Liver (tissue), 8 donors: ENCODE measurements at regions not wholly inside any gene's neighbourhood (a gene's known extent, or its start where the extent isn't known, plus 50 kb on each side); places are given as distances from the start of the nearest gene placed in this dataset.

ENCODE experiments used
- DNase-seq: peaks from one replicate; pipeline ENCODE4 v3.0.0-alpha.2; 2017; ENCODE audit warnings: low spot score
- H3K27ac ChIP-seq, 2 donors: one replicate each; pipeline ENCODE4 v1.7.0; 2013; ENCODE audit warnings: inconsistent platforms in 2 of 2, low read length in 2 of 2, control low read depth in 1 of 2, low read depth in 1 of 2, mild to moderate bottlenecking in 1 of 2
- H3K27me3 ChIP-seq, 4 donors: one replicate each; pipeline versions ENCODE4 v1.6.1 to v1.7.0; 2013; ENCODE audit warnings: low read length in 3 of 4, inconsistent platforms in 1 of 4, mild to moderate bottlenecking in 1 of 4, moderate library complexity in 1 of 4; ENCODE audit not compliant: control insufficient read depth in 4 of 4, insufficient read depth in 4 of 4
- H3K36me3 ChIP-seq, 4 donors: one replicate each; pipeline versions ENCODE4 v1.6.1 to v1.7.0; 2013; ENCODE audit warnings: low read length in 3 of 4, mild to moderate bottlenecking in 3 of 4, low read depth in 1 of 4, moderate library complexity in 1 of 4; ENCODE audit not compliant: control insufficient read depth in 4 of 4, insufficient read depth in 3 of 4
- H3K4me1 ChIP-seq, 4 donors: one replicate each; pipeline versions ENCODE4 v1.6.1 to v1.7.0; 2013; ENCODE audit warnings: low read length in 3 of 4, mild to moderate bottlenecking in 3 of 4, moderate library complexity in 1 of 4; ENCODE audit not compliant: control insufficient read depth in 4 of 4, insufficient read depth in 4 of 4
- H3K4me3 ChIP-seq, 3 donors: one replicate each; pipeline versions ENCODE4 v1.6.1 to v1.7.0; 2013; ENCODE audit warnings: low read length in 3 of 3, control low read depth in 1 of 3, low read depth in 1 of 3, mild to moderate bottlenecking in 1 of 3
- H3K9ac ChIP-seq, 2 donors: one replicate each; pipeline ENCODE4 v1.7.0; 2013; ENCODE audit warnings: low read length in 2 of 2, mild to moderate bottlenecking in 2 of 2, moderate library complexity in 2 of 2, control low read depth in 1 of 2, low read depth in 1 of 2
- H3K9me3 ChIP-seq, 4 donors: one replicate each; pipeline versions ENCODE4 v1.6.1 to v1.7.0; 2013; ENCODE audit warnings: low read length in 3 of 4; ENCODE audit not compliant: control insufficient read depth in 4 of 4
- CTCF ChIP-seq: fragments of 150-350 bp; IDR thresholded peaks from 2 replicates; pipeline ENCODE4 v1.5.1; 2017; ENCODE audit warnings: improper control_type of control experiment, low read depth, low read length; ENCODE audit not compliant: missing input control
- EGR1 ChIP-seq, 2 donors: IDR thresholded peaks; 2 replicates each; pipeline ENCODE4 v1.6.1; 2016 to 2018; ENCODE audit warnings: antibody characterized with exemption in 2 of 2, low read depth in 2 of 2
- FOXA1 ChIP-seq: IDR thresholded peaks from 2 replicates; pipeline ENCODE4 v1.6.1; 2016; ENCODE audit warnings: antibody characterized with exemption
- GABPA ChIP-seq, 2 donors: IDR thresholded peaks in 1 of 2; conservative IDR thresholded peaks in 1 of 2; 2 replicates each; pipeline ENCODE4 v1.6.1; 2016; ENCODE audit warnings: antibody characterized with exemption in 2 of 2, mild to moderate bottlenecking in 1 of 2, moderate library complexity in 1 of 2
- JUND ChIP-seq, 2 donors: IDR thresholded peaks; 2 replicates each; pipeline ENCODE4 v1.6.1; 2016; ENCODE audit warnings: antibody characterized with exemption in 2 of 2
- RXRA ChIP-seq, 2 donors: IDR thresholded peaks; 2 replicates each; pipeline ENCODE4 v1.6.1; 2017 to 2018; ENCODE audit warnings: antibody characterized with exemption in 2 of 2, mild to moderate bottlenecking in 1 of 2
- SP1 ChIP-seq: IDR thresholded peaks from 2 replicates; pipeline ENCODE4 v1.6.1; 2018; ENCODE audit warnings: antibody characterized with exemption, mild to moderate bottlenecking
- TAF1 ChIP-seq: conservative IDR thresholded peaks from 2 replicates; pipeline ENCODE4 v1.6.1; 2016; ENCODE audit warnings: antibody characterized with exemption, mild to moderate bottlenecking
- YY1 ChIP-seq: IDR thresholded peaks from 2 replicates; pipeline ENCODE4 v1.6.1; 2016; ENCODE audit warnings: antibody characterized with exemption, mild to moderate bottlenecking
- WGBS: extraction: QIAGEN DNeasy Blood & Tissue Kit; methylation state at CpG from one replicate; pipeline ENCODE4 v1.1.7; 2013; 5-methylcytosine and 5-hydroxymethylcytosine counted together
- donor health status: healthy.
- donor health status: healthy.
- donor health status: healthy.
- donor health status: healthy.
- donor health status: healthy.

- WGBS, result 62% methylated on average over 3 of the region's 3 CpGs
- peaks cover 0 to 2% (median 0%) of the 10 kb centered on the region in 4 donors for H3K27me3 ChIP-seq
- DNase-seq, result no peak
Measured at GRCh38 chr4:95610061-95610569, 61.3 kb upstream of the UNC5C start.

GRCh38 chr4:95606739-95607138 lies 58.0 kb upstream of the UNC5C start:
- no peaks in the 10 kb centered on the region for H3K9me3 ChIP-seq
- no peaks in the 10 kb centered on the region for H3K4me1 ChIP-seq
- no peak for DNase-seq
- H3K36me3 ChIP-seq, result no peaks in the 10 kb centered on the region
- H3K27me3 ChIP-seq, result no peaks in the 10 kb centered on the region
- no peak overlapping the region for H3K4me3 ChIP-seq
- H3K27ac ChIP-seq, result no peak overlapping the region
- no peak for TF ChIP-seq TAF1
- TF ChIP-seq YY1, result no peak
- TF ChIP-seq CTCF, result no peak
- no peak overlapping the region for H3K9ac ChIP-seq
- 70% methylated on average over 7 of the region's 7 CpGs for WGBS

More at GRCh38 chr4:95610061-95610569, 61.3 kb upstream of the UNC5C start:
- H3K9ac ChIP-seq, result no peak overlapping the region
- H3K4me3 ChIP-seq, result no peak overlapping the region
- H3K4me1 ChIP-seq, result no peaks in the 10 kb centered on the region
- H3K9me3 ChIP-seq, result no peaks in the 10 kb centered on the region
- no peaks in the 10 kb centered on the region for H3K36me3 ChIP-seq
- no peak overlapping the region for H3K27ac ChIP-seq
- TF ChIP-seq RXRA (IDR thresholded peaks at IDR 0.05) (no peak), EGR1 (IDR thresholded peaks at IDR 0.05; ENCODE audit: low read depth in 2 of 2) (no peak), FOXA1 (no peak)

GRCh38 chr4:95603393-95603792 lies 54.6 kb upstream of the UNC5C start:
- WGBS, result 78% methylated on average over 4 of the region's 4 CpGs
- Histone ChIP-seq H3K27me3 (no peaks in the 10 kb centered on the region), H3K4me3 (no peak overlapping the region), H3K9me3 (no peaks in the 10 kb centered on the region), H3K27ac (no peak overlapping the region), H3K4me1 (no peaks in the 10 kb centered on the region), H3K36me3 (no peaks in the 10 kb centered on the region), H3K9ac (no peak overlapping the region)
- TF ChIP-seq RXRA (IDR thresholded peaks at IDR 0.05), result no peak
- DNase-seq, result no peak

- 52% methylated on average over 3 of the region's 3 CpGs for WGBS
- TF ChIP-seq GABPA (IDR thresholded peaks at IDR 0.05 in 1 of 2, conservative IDR thresholded peaks at IDR 0.05 in 1 of 2) (no peak), SP1 (no peak), YY1 (no peak), JUND (IDR thresholded peaks at IDR 0.05) (no peak)
- Histone ChIP-seq H3K4me1 (no peaks in the 10 kb centered on the region), H3K4me3 (no peak overlapping the region), H3K9ac (no peak overlapping the region), H3K27me3 (no peaks in the 10 kb centered on the region), H3K9me3 (no peaks in the 10 kb centered on the region), H3K27ac (no peak overlapping the region), H3K36me3 (no peaks in the 10 kb centered on the region)
- DNase-seq, result no peak
Measured at GRCh38 chr4:95602872-95603271, 54.1 kb upstream of the UNC5C start.
